MM.1S (cell line): ENCODE measurements at regions not wholly inside any gene's neighbourhood (a gene's known extent, or its start where the extent isn't known, plus 50 kb on each side); places are given as distances from the start of the nearest gene placed in this dataset.
"Not testable (repeated sequence)": the region's sequence is repeated elsewhere in the genome, so short reads cannot be mapped to it uniquely, and the experiment has no call there.

Source experiments
- DNase-seq: peaks from one replicate; pipeline ENCODE4 v3.0.0-alpha.2; 2015
- H2AFZ ChIP-seq: fragments of 300-600 bp; sonication (generic); 2 replicates; pipeline ENCODE4 v1.6.0; 2016; ENCODE audit warnings: antibody characterized with exemption, low read length
- H3F3A ChIP-seq: fragments of 300-600 bp; sonication (generic); 2 replicates; pipeline ENCODE4 v1.6.1; 2016; ENCODE audit warnings: mild to moderate bottlenecking, antibody characterized with exemption, low read length, moderate library complexity, mixed read lengths; ENCODE audit not compliant: insufficient read depth
- H3K27ac ChIP-seq: fragments of 300-600 bp; sonication (generic); 2 replicates; pipeline ENCODE4 v1.5.1; 2016; ENCODE audit warnings: mild to moderate bottlenecking, low read length
- H3K27me3 ChIP-seq: fragments of 300-600 bp; sonication (generic); replicated peaks from 2 replicates; pipeline ENCODE4 v1.6.0; 2016; ENCODE audit warnings: low read length; ENCODE audit not compliant: insufficient read depth
- H3K36me3 ChIP-seq: fragments of 300-600 bp; sonication (generic); replicated peaks from 2 replicates; pipeline ENCODE4 v1.6.1; 2016; ENCODE audit warnings: mild to moderate bottlenecking, low read length, mixed read lengths; ENCODE audit not compliant: insufficient read depth
- H3K4me1 ChIP-seq: fragments of 300-600 bp; sonication (generic); 2 replicates; pipeline ENCODE4 v1.6.1; 2016; ENCODE audit warnings: low read length, mixed read lengths
- H3K4me2 ChIP-seq: fragments of 300-600 bp; sonication (generic); 2 replicates; pipeline ENCODE4 v1.6.0; 2016; ENCODE audit warnings: low read depth, low read length
- H3K4me3 ChIP-seq: fragments of 300-600 bp; sonication (generic); 2 replicates; pipeline ENCODE4 v1.5.1; 2016; ENCODE audit warnings: low read length, mixed read lengths
- H3K79me2 ChIP-seq: fragments of 300-600 bp; sonication (generic); 2 replicates; pipeline ENCODE4 v1.6.1; 2016; ENCODE audit warnings: mixed run types, low read length, mixed read lengths
- H3K9ac ChIP-seq: fragments of 300-600 bp; sonication (generic); 2 replicates; pipeline ENCODE4 v1.6.1; 2016; ENCODE audit warnings: low read length, mixed read lengths
- H3K9me2 ChIP-seq: fragments of 300-600 bp; sonication (generic); replicated peaks from 2 replicates; pipeline ENCODE4 v1.6.1; 2016; ENCODE audit warnings: mild to moderate bottlenecking, low read length, mixed read lengths; ENCODE audit not compliant: insufficient read depth
- H3K9me3 ChIP-seq: fragments of 300-600 bp; sonication (generic); replicated peaks from 2 replicates; pipeline ENCODE4 v1.6.1; 2016; ENCODE audit warnings: mild to moderate bottlenecking, low read length, mixed read lengths; ENCODE audit not compliant: insufficient read depth
- H4K20me1 ChIP-seq: fragments of 300-600 bp; sonication (generic); 2 replicates; pipeline ENCODE4 v1.6.1; 2016; ENCODE audit warnings: mild to moderate bottlenecking, low read length, moderate library complexity, mixed read lengths; ENCODE audit not compliant: insufficient read depth
- CTCF ChIP-seq: fragments of 300-600 bp; sonication (generic); IDR thresholded peaks from 2 replicates; pipeline ENCODE4 v1.5.1; 2016; ENCODE audit warnings: antibody characterized with exemption, low read length, mixed read lengths
- EZH2 ChIP-seq: fragments of 300-600 bp; sonication (generic); optimal IDR thresholded peaks from 2 replicates; pipeline ENCODE3; 2017; ENCODE audit warnings: low read depth, mild to moderate bottlenecking, antibody characterized with exemption, low read length, mixed read lengths
- EZH2phosphoT487 ChIP-seq: fragments of 300-600 bp; sonication (generic); IDR thresholded peaks from 2 replicates; pipeline ENCODE4 v1.6.1; 2018; ENCODE audit warnings: antibody characterized with exemption, low read length

- no peaks in the 10 kb centered on the region for H4K20me1 ChIP-seq
- H3K27ac ChIP-seq, result no peak overlapping the region
- H3K4me2 ChIP-seq, result no peak overlapping the region
- peaks cover 7% of the 10 kb centered on the region for H3K4me1 ChIP-seq
- H2AFZ ChIP-seq, result no peak overlapping the region
- TF ChIP-seq EZH2 (no peak), CTCF (no peak), EZH2phosphoT487 (no peak)
- H3K9me2 ChIP-seq, result no peaks in the 10 kb centered on the region
- no peaks in the 10 kb centered on the region for H3K36me3 ChIP-seq
- peak; percentile 18 for DNase-seq
- no peaks in the 10 kb centered on the region for H3F3A ChIP-seq
- no peaks in the 10 kb centered on the region for H3K9me3 ChIP-seq
- H3K4me3 ChIP-seq, result no peak overlapping the region
- H3K79me2 ChIP-seq, result no peaks in the 10 kb centered on the region
- H3K27me3 ChIP-seq, result no peaks in the 10 kb centered on the region
- H3K9ac ChIP-seq, result no peak overlapping the region
Observed at GRCh38 chr1:242811092-242811840, 286.8 kb upstream of the PLD5 start.

- H3K4me2 ChIP-seq, result no peak overlapping the region
- no peak overlapping the region for H3K4me3 ChIP-seq
- no peak for TF ChIP-seq EZH2phosphoT487
- no peak for TF ChIP-seq CTCF
- TF ChIP-seq EZH2, result no peak
- no peak overlapping the region for H3K9ac ChIP-seq
- no peaks in the 10 kb centered on the region for H3K36me3 ChIP-seq
- H2AFZ ChIP-seq, result no peak overlapping the region
- no peaks in the 10 kb centered on the region for H4K20me1 ChIP-seq
- no peak for DNase-seq
- no peaks in the 10 kb centered on the region for H3K79me2 ChIP-seq
- no peaks in the 10 kb centered on the region for H3K9me2 ChIP-seq
- H3K9me3 ChIP-seq, result no peaks in the 10 kb centered on the region
- H3K4me1 ChIP-seq, result no peaks in the 10 kb centered on the region
- no peaks in the 10 kb centered on the region for H3F3A ChIP-seq
- no peak overlapping the region for H3K27ac ChIP-seq
- no peaks in the 10 kb centered on the region for H3K27me3 ChIP-seq
Observed at GRCh38 chr1:242806324-242806723, 281.8 kb upstream of the PLD5 start.

GRCh38 chr1:242805360-242805759 lies 280.9 kb upstream of the PLD5 start:
- not testable (repeated sequence) for H3K4me2 ChIP-seq, H3K27ac ChIP-seq, H3F3A ChIP-seq, H3K36me3 ChIP-seq, H3K9me3 ChIP-seq, H3K79me2 ChIP-seq, H3K9ac ChIP-seq, H3K4me1 ChIP-seq, H3K27me3 ChIP-seq, H3K9me2 ChIP-seq, H4K20me1 ChIP-seq, DNase-seq, H2AFZ ChIP-seq, H3K4me3 ChIP-seq

GRCh38 chr1:242802973-242803372 lies 278.5 kb upstream of the PLD5 start:
- H3K79me2 ChIP-seq, result no peaks in the 10 kb centered on the region
- no peak for DNase-seq
- TF ChIP-seq EZH2 (no peak), EZH2phosphoT487 (no peak), CTCF (no peak)
- no peaks in the 10 kb centered on the region for H4K20me1 ChIP-seq
- no peaks in the 10 kb centered on the region for H3F3A ChIP-seq
- no peak overlapping the region for H3K27ac ChIP-seq
- no peaks in the 10 kb centered on the region for H3K4me1 ChIP-seq
- H3K36me3 ChIP-seq, result no peaks in the 10 kb centered on the region
- H3K4me3 ChIP-seq, result no peak overlapping the region
- H3K27me3 ChIP-seq, result no peaks in the 10 kb centered on the region
- no peaks in the 10 kb centered on the region for H3K9me2 ChIP-seq
- no peak overlapping the region for H3K4me2 ChIP-seq
- no peak overlapping the region for H3K9ac ChIP-seq
- H3K9me3 ChIP-seq, result no peaks in the 10 kb centered on the region
- no peak overlapping the region for H2AFZ ChIP-seq
